ENCODE measurements at regions not wholly inside any gene's neighbourhood (a gene's known extent, or its start where the extent isn't known, plus 50 kb on each side); places are given as distances from the start of the nearest gene placed in this dataset.

DNA sequence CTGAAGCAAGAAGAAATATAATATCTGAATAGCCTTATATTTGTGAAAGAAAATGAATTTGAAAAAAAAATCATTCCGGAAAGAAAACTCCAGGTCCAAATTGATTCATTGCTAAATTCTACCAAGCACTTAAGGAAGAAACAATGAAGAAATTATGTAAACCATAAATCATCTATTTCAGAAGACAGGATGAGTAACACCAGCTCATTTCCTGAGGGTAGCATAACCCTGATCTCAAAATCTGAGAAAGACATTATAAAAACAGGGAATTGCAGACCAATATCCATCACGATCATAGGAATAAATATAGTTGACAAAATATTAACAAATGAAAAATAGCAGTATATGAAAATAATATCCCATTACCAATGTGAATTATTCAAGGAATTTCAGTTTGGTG lies 70.1 kb upstream of the RAB18 start:
- Histone ChIP-seq H3K4me1 (ENCODE audit: control insufficient read depth, insufficient read depth, low read length) (no peaks in the 10 kb centered on the region), H3K9ac (ENCODE audit: low read depth, low read length) (no peak overlapping the region), H3K9me3 (replicated peaks; ENCODE audit: low read length) (no peaks in the 10 kb centered on the region), H3K36me3 (ENCODE audit: insufficient read depth, low read length) (no peaks in the 10 kb centered on the region), H3K4me3 (ENCODE audit: low read length) (no peak overlapping the region), H3K4me2 (ENCODE audit: low read length) (no peak overlapping the region), H3K27me3 (ENCODE audit: control insufficient read depth, insufficient read depth, low read length) (peaks cover 6% of the 10 kb centered on the region)

DNA sequence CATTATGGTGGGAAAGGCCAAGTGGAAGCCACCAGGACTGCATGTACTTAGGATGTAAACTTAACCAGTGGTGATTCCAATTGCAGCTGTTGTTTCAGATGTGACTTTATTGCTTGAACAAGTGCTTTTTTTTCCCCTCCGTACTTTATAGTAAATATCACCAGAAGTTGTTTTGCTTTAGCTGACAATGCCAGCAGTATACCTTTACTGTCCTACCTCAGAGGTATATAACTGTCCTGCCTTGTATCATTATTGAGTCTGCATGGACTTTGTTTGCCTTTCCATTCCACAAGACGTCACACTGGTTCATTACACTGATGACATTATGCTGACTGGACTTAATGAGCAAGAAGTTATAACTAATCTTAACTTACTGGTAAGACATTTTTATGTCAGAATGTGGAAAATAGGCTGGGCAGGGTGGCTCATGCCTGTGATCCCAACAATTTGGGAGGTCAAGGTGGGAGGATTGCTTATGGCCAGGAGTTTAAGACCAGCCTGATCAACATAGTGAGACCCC lies 77.1 kb upstream of the RAB18 start:
- H3K4me1 ChIP-seq (ENCODE audit: control insufficient read depth, insufficient read depth, low read length): no peaks in the 10 kb centered on the region
- H3K9me3 ChIP-seq (replicated peaks; ENCODE audit: low read length): no peaks in the 10 kb centered on the region
- no peak overlapping the region for H3K4me2 ChIP-seq (ENCODE audit: low read length)

DNA sequence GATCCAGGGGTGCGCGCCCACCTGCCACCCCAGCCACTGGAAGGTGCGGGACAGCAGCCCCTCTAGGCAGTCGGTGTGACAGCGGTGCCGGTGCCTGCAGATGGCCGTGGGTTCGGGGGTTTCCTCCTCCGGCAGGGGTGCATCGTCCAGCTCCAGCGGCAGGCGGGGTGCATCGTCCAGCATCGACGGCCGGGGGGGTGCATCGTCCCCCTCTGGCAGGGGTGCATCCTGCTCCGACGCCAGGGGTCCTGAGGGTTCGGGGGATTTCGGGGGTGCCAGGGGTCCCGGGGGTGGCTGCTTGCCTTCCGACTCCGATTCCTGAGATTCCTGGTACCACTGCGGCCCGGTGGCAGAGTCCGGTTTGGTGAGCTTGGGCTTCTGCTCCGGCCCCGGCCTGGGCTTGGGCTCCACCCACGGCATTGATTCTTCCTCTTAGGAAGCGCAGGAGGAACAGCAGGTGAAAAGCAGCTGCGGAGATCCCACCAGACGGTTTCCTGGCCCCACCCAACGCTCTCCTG lies 90.2 kb upstream of the RAB18 start:
- Histone ChIP-seq H3K27me3 (ENCODE audit: control insufficient read depth, insufficient read depth, low read length) (peaks cover 5% of the 10 kb centered on the region), H3K4me1 (ENCODE audit: control insufficient read depth, insufficient read depth, low read length) (no peaks in the 10 kb centered on the region), H3K36me3 (ENCODE audit: insufficient read depth, low read length) (no peaks in the 10 kb centered on the region), H3K9ac (ENCODE audit: low read depth, low read length) (no peak overlapping the region), H3K9me3 (replicated peaks; ENCODE audit: low read length) (no peaks in the 10 kb centered on the region), H3K4me3 (ENCODE audit: low read length) (no peak overlapping the region), H3K4me2 (ENCODE audit: low read length) (no peak overlapping the region)

More for the DNA sequence above, 77.1 kb upstream of the RAB18 start:
- no peak overlapping the region for H3K4me3 ChIP-seq (ENCODE audit: low read length)
- H3K36me3 ChIP-seq (ENCODE audit: insufficient read depth, low read length): no peaks in the 10 kb centered on the region
- no peak overlapping the region for H3K9ac ChIP-seq (ENCODE audit: low read depth, low read length)
- no peaks in the 10 kb centered on the region for H3K27me3 ChIP-seq (ENCODE audit: control insufficient read depth, insufficient read depth, low read length)

DNA sequence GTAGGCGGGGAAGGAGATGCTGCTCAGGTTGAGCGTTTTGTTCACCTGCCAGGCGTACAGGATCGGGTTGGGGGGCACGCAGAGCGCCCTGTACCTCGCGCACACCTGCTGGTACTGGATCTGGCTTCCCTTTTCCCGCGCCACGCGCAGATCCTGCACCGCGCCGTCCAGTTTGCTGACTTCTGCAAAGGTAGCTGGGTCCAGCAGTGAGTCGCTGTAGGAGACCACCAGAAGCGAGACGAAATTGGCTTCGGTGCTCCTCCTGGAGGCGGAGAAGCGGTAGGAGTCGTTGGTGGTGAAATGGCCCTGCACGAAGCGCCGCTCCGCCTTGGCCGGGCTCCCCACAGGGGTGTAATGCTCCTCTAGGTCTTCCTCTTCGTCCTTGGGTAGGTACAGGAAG lies 90.7 kb upstream of the RAB18 start:
- Histone ChIP-seq H3K4me3 (ENCODE audit: low read length) (no peak overlapping the region), H3K27me3 (ENCODE audit: control insufficient read depth, insufficient read depth, low read length) (peaks cover 5% of the 10 kb centered on the region), H3K4me2 (ENCODE audit: low read length) (no peak overlapping the region), H3K4me1 (ENCODE audit: control insufficient read depth, insufficient read depth, low read length) (no peaks in the 10 kb centered on the region), H3K9me3 (replicated peaks; ENCODE audit: low read length) (no peaks in the 10 kb centered on the region), H3K9ac (ENCODE audit: low read depth, low read length) (no peak overlapping the region), H3K36me3 (ENCODE audit: insufficient read depth, low read length) (no peaks in the 10 kb centered on the region)

DNA sequence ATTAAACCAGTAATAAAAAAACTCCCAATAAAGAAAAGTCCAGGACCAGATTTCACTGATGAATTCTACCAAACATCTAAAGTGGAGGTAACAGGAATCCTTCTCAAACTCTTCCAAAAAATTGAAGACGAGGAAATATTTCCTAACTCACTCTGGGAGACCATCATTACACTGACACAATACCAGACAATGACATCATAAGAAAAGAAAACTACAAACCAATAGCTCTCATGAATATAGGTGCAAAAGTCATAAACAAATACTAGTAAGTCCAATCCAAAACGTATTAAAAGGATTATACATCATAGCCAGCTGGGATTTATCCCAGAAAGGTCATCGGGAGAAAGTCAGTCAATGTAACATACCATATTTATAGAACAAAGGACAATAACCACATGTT lies 94.0 kb upstream of the RAB18 start:
- H3K4me3 ChIP-seq (ENCODE audit: low read length): no peak overlapping the region
- no peaks in the 10 kb centered on the region for H3K36me3 ChIP-seq (ENCODE audit: insufficient read depth, low read length)
- peaks cover 11% of the 10 kb centered on the region for H3K27me3 ChIP-seq (ENCODE audit: control insufficient read depth, insufficient read depth, low read length)
- H3K9ac ChIP-seq (ENCODE audit: low read depth, low read length): no peak overlapping the region
- H3K4me2 ChIP-seq (ENCODE audit: low read length): no peak overlapping the region
- no peaks in the 10 kb centered on the region for H3K9me3 ChIP-seq (replicated peaks; ENCODE audit: low read length)
- H3K4me1 ChIP-seq (ENCODE audit: control insufficient read depth, insufficient read depth, low read length): no peaks in the 10 kb centered on the region

DNA sequence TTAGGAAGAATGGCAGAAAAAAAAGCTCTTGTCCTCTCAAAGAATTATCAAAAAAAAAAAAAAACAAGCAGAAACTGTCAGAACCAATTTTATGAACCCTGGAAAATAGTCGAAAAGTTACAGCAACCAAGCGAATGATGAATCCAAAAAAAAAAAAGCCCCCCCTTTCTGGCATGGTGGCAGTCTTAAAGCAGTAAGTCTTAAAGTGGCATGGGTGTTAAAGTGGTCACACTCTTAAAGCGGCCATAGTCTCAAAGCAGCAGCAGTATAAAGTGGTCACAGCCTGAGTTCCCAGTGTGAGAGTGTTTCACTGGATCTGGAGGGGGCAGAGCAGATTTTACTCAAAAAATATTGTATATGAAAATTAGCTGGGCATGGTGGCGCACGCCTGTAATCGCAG lies 96.8 kb upstream of the RAB18 start:
- Histone ChIP-seq H3K9ac (ENCODE audit: low read depth, low read length) (no peak overlapping the region), H3K4me1 (ENCODE audit: control insufficient read depth, insufficient read depth, low read length) (no peaks in the 10 kb centered on the region), H3K4me2 (ENCODE audit: low read length) (no peak overlapping the region), H3K27me3 (ENCODE audit: control insufficient read depth, insufficient read depth, low read length) (peaks cover 6% of the 10 kb centered on the region), H3K9me3 (replicated peaks; ENCODE audit: low read length) (no peaks in the 10 kb centered on the region), H3K36me3 (ENCODE audit: insufficient read depth, low read length) (no peaks in the 10 kb centered on the region), H3K4me3 (ENCODE audit: low read length) (no peak overlapping the region)

DNA sequence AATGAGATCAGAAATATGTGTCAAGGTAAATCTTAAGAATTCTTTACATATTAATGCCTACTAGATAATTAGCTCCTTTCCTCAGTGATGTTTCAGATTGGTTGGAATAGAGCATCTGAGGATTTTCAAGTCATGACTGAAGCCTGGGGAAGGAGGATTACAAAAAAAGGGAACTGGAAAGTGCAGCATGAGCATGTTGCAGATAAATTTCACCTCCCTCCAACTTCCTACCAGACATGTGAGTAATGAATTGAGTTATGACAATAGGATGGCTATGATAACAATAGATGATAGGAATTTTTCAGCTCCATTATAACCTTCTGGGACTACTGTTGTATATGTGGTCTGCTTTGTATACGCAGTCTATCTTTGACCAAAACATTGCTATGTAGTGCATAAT lies 104.2 kb upstream of the RAB18 start:
- H3K4me3 ChIP-seq (ENCODE audit: low read length): no peak overlapping the region

DNA sequence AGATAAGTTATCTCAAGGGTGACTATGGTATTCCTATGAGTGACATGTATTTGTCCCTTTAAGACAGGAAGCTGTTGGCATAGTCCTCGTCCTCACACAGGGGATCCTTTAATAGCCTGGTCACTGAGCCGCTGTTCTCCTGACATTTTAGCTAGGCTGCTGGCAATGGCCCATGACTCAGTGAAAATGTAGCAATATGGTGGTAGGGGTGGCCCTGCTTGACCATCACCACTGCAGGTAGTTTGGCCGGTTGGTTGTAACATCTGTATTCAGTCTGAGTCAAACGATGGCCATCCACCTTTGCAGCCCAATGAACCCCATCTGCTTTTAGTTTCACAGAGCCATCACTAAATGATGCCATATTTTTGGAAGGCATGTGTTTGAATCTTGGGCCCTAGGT lies 110.1 kb upstream of the RAB18 start:
- no peak overlapping the region for H3K9ac ChIP-seq (ENCODE audit: low read depth, low read length)
- H3K4me1 ChIP-seq (ENCODE audit: control insufficient read depth, insufficient read depth, low read length): no peaks in the 10 kb centered on the region
- peaks cover 10% of the 10 kb centered on the region for H3K27me3 ChIP-seq (ENCODE audit: control insufficient read depth, insufficient read depth, low read length)
- no peaks in the 10 kb centered on the region for H3K9me3 ChIP-seq (replicated peaks; ENCODE audit: low read length)
- H3K4me2 ChIP-seq (ENCODE audit: low read length): no peak overlapping the region
- no peak overlapping the region for H3K4me3 ChIP-seq (ENCODE audit: low read length)
- H3K36me3 ChIP-seq (ENCODE audit: insufficient read depth, low read length): no peaks in the 10 kb centered on the region

More for the DNA sequence above, 104.2 kb upstream of the RAB18 start:
- Histone ChIP-seq H3K36me3 (ENCODE audit: insufficient read depth, low read length) (no peaks in the 10 kb centered on the region), H3K9me3 (replicated peaks; ENCODE audit: low read length) (no peaks in the 10 kb centered on the region), H3K27me3 (ENCODE audit: control insufficient read depth, insufficient read depth, low read length) (peaks cover 6% of the 10 kb centered on the region), H3K4me1 (ENCODE audit: control insufficient read depth, insufficient read depth, low read length) (no peaks in the 10 kb centered on the region), H3K4me2 (ENCODE audit: low read length) (no peak overlapping the region), H3K9ac (ENCODE audit: low read depth, low read length) (no peak overlapping the region)

DNA sequence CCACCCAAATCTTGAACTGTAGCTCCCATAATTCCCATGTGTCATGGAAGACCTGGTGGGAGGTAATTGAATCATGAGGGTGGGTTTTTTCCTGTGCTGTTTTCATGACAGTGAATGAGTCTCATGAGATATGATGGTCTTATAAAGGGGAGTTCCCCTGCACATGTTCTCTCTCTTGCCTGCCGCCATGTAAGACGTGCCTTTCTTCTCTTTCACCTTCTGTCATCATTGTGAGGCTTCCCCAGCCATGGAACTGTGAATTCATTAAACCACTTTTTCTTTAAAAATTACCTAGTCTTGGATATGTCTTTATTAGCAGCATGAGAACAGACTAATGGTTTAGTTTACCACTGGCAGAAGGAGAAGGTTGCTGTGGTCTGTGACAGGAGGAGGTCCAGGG lies 111.5 kb upstream of the RAB18 start:
- peaks cover 5% of the 10 kb centered on the region for H3K27me3 ChIP-seq (ENCODE audit: control insufficient read depth, insufficient read depth, low read length)
- no peaks in the 10 kb centered on the region for H3K4me1 ChIP-seq (ENCODE audit: control insufficient read depth, insufficient read depth, low read length)
- no peaks in the 10 kb centered on the region for H3K9me3 ChIP-seq (replicated peaks; ENCODE audit: low read length)
- no peak overlapping the region for H3K4me2 ChIP-seq (ENCODE audit: low read length)
- H3K4me3 ChIP-seq (ENCODE audit: low read length): no peak overlapping the region
- H3K36me3 ChIP-seq (ENCODE audit: insufficient read depth, low read length): no peaks in the 10 kb centered on the region
- no peak overlapping the region for H3K9ac ChIP-seq (ENCODE audit: low read depth, low read length)

DNA sequence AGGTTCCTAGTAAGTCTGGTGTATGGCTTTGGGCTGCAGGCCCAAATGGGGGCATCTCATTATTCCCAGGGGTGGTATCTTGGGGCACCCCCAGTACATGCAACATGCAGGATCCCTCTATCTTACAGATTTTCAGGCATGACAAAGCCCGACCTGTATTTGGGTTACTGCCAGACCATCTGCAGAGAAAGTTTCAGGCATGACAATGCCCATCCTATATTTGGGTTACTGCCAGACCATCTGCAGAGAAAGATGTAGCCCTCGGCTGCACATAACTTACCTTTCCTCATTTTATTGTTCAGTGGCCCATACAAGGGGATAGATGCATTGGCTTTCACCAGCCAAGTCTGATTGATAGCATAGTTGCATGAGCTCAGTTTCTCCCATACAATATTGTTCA lies 112.2 kb upstream of the RAB18 start:
- no peaks in the 10 kb centered on the region for H3K4me1 ChIP-seq (ENCODE audit: control insufficient read depth, insufficient read depth, low read length)
- H3K27me3 ChIP-seq (ENCODE audit: control insufficient read depth, insufficient read depth, low read length): peaks cover 4% of the 10 kb centered on the region
- H3K36me3 ChIP-seq (ENCODE audit: insufficient read depth, low read length): no peaks in the 10 kb centered on the region
- no peak overlapping the region for H3K4me3 ChIP-seq (ENCODE audit: low read length)
- no peaks in the 10 kb centered on the region for H3K9me3 ChIP-seq (replicated peaks; ENCODE audit: low read length)
- H3K4me2 ChIP-seq (ENCODE audit: low read length): no peak overlapping the region
- no peak overlapping the region for H3K9ac ChIP-seq (ENCODE audit: low read depth, low read length)

DNA sequence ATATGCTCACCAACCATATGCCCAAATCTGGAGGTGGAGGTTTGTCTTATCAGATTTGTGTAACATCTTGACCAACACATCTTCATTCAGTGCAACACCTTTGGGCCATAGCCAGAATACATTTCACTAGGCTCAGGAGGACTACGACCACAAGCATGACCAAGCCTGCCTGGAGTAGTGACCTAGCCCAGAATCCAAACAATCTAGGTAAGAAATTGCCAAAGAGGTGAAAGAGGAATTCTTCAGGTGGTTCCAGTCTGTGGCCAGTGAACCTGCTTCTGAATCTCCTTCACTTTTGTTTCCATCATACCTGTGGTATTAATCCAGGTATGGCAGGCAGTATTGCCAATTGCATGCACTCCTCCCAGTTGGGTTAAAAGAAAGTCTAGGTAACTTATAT lies 112.8 kb upstream of the RAB18 start:
- H3K9me3 ChIP-seq (replicated peaks; ENCODE audit: low read length): no peaks in the 10 kb centered on the region
- peaks cover 4% of the 10 kb centered on the region for H3K27me3 ChIP-seq (ENCODE audit: control insufficient read depth, insufficient read depth, low read length)
- no peak overlapping the region for H3K9ac ChIP-seq (ENCODE audit: low read depth, low read length)
- no peaks in the 10 kb centered on the region for H3K4me1 ChIP-seq (ENCODE audit: control insufficient read depth, insufficient read depth, low read length)
- H3K4me2 ChIP-seq (ENCODE audit: low read length): no peak overlapping the region
- H3K36me3 ChIP-seq (ENCODE audit: insufficient read depth, low read length): no peaks in the 10 kb centered on the region
- H3K4me3 ChIP-seq (ENCODE audit: low read length): no peak overlapping the region

DNA sequence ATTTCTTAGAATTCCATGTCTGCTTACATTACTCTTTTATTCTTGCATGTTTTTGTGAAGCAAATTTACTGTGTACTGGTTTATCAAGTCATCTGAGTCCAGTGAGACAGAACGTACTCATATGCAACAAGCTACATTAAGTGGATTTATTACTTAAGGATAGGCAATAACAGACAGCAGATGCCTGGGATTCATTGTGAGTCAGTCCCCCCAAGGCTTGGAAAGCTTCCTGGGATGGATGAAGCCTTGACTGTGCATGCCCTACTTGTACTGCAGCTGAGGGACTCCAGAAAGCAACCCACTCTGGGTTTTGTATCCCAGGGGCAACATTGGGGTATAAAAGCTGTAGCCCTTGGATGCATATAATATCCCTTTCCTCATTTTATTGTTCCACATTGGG lies 113.4 kb upstream of the RAB18 start:
- Histone ChIP-seq H3K4me1 (ENCODE audit: control insufficient read depth, insufficient read depth, low read length) (no peaks in the 10 kb centered on the region), H3K9me3 (replicated peaks; ENCODE audit: low read length) (no peaks in the 10 kb centered on the region), H3K27me3 (ENCODE audit: control insufficient read depth, insufficient read depth, low read length) (peaks cover 4% of the 10 kb centered on the region), H3K4me3 (ENCODE audit: low read length) (no peak overlapping the region), H3K4me2 (ENCODE audit: low read length) (no peak overlapping the region), H3K36me3 (ENCODE audit: insufficient read depth, low read length) (no peaks in the 10 kb centered on the region), H3K9ac (ENCODE audit: low read depth, low read length) (no peak overlapping the region)

All from skeletal muscle satellite cell (primary cell).